GM23248 (cell line): ENCODE measurements at regions not wholly inside any gene's neighbourhood (a gene's known extent, or its start where the extent isn't known, plus 50 kb on each side); places are given as distances from the start of the nearest gene placed in this dataset.

ENCODE experiments used
- DNase-seq: peaks from one replicate; pipeline ENCODE4 v3.0.0-alpha.2; 2015
- H2AFZ ChIP-seq: fragments of 200-600 bp; sonication (generic); 2 replicates; pipeline ENCODE4 v1.6.1; 2016; ENCODE audit warnings: antibody characterized with exemption
- H3F3A ChIP-seq: fragments of 200-600 bp; sonication (generic); 2 replicates; pipeline ENCODE4 v1.6.1; 2016; ENCODE audit warnings: mild to moderate bottlenecking, antibody characterized with exemption, mixed run types; ENCODE audit not compliant: insufficient read depth
- H3K27ac ChIP-seq: fragments of 200-600 bp; sonication (generic); 2 replicates; pipeline ENCODE4 v1.5.1; 2016; ENCODE audit warnings: mild to moderate bottlenecking
- H3K27me3 ChIP-seq: fragments of 200-600 bp; sonication (generic); replicated peaks from 2 replicates; pipeline ENCODE4 v1.6.1; 2016; ENCODE audit warnings: mild to moderate bottlenecking; ENCODE audit not compliant: insufficient read depth
- H3K36me3 ChIP-seq: fragments of 200-600 bp; sonication (generic); 2 replicates; pipeline ENCODE4 v1.6.1; 2016; ENCODE audit warnings: low read depth, mild to moderate bottlenecking
- H3K4me1 ChIP-seq: fragments of 200-600 bp; sonication (generic); 2 replicates; pipeline ENCODE4 v1.6.1; 2016; ENCODE audit warnings: mild to moderate bottlenecking; ENCODE audit not compliant: insufficient read depth
- H3K4me2 ChIP-seq: fragments of 200-600 bp; sonication (generic); one replicate; pipeline ENCODE4 v1.6.1; 2016; ENCODE audit warnings: mild to moderate bottlenecking; ENCODE audit not compliant: unreplicated experiment
- H3K4me3 ChIP-seq: fragments of 200-600 bp; sonication (generic); 2 replicates; pipeline ENCODE4 v1.5.1; 2016; ENCODE audit warnings: mild to moderate bottlenecking
- H3K79me2 ChIP-seq: fragments of 200-600 bp; sonication (generic); 2 replicates; pipeline ENCODE4 v1.6.1; 2016; ENCODE audit warnings: mild to moderate bottlenecking; ENCODE audit not compliant: insufficient read depth
- H3K9ac ChIP-seq: fragments of 200-600 bp; sonication (generic); 2 replicates; pipeline ENCODE4 v1.6.1; 2016; ENCODE audit warnings: mild to moderate bottlenecking
- H3K9me2 ChIP-seq: fragments of 200-600 bp; sonication (generic); 2 replicates; pipeline ENCODE4 v1.6.1; 2016; ENCODE audit warnings: mixed run types, mild to moderate bottlenecking, moderate library complexity; ENCODE audit not compliant: insufficient read depth
- H3K9me3 ChIP-seq: fragments of 200-600 bp; sonication (generic); one replicate; pipeline ENCODE4 v1.6.1; 2017; ENCODE audit warnings: low read depth
- H4K20me1 ChIP-seq: fragments of 200-600 bp; sonication (generic); 2 replicates; pipeline ENCODE4 v1.6.0; 2016; ENCODE audit not compliant: insufficient read depth
- EZH2 ChIP-seq: fragments of 200-600 bp; sonication (generic); IDR thresholded peaks from 2 replicates; pipeline ENCODE4 v1.6.1; 2018; ENCODE audit warnings: antibody characterized with exemption, mild to moderate bottlenecking; ENCODE audit not compliant: insufficient read depth, poor library complexity, severe bottlenecking
- EZH2phosphoT487 ChIP-seq: fragments of 200-600 bp; sonication (generic); IDR thresholded peaks from 2 replicates; pipeline ENCODE4 v1.6.1; 2018; ENCODE audit warnings: antibody characterized with exemption, moderate library complexity, mild to moderate bottlenecking, low read depth; ENCODE audit not compliant: insufficient read depth
- WGBS, 2 experiments: methylation state at CpG; one replicate each; pipeline ENCODE4 v1.1.6; 2015 to 2017; ENCODE audit warnings: low lambda C conversion rate in 2 of 2, low coverage in 1 of 2; ENCODE audit errors: missing lambda C conversion rate in 2 of 2; 5-methylcytosine and 5-hydroxymethylcytosine counted together
- in situ Hi-C: fragments of 300-500 bp; cut with MboI; formaldehyde crosslinking; loops from 2 replicates; pipeline ENCODE4 v1.15.0; 2020

DNA sequence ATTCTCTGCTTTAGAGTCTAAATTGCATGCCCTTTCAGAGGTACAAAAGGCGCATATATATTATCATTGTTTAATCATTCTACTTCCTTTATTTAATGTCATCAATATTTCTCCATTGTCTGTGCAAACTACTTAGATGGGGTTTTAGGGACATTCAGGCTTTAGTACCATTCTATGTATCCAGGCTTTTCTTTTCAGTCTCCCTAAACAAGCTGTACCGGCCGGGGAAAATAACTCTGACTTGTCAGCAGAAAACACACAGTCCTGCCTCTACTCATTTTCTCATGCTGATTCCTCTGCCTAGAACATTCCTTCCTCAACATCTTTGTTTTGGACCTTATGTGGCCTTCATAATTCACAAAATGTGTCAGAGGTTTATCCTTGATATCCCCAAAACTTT lies 392.1 kb upstream of the DAB2 start:
- Histone ChIP-seq H3F3A (no peaks in the 10 kb centered on the region), H3K36me3 (no peaks in the 10 kb centered on the region), H3K4me1 (no peaks in the 10 kb centered on the region), H3K4me3 (no peak overlapping the region), H3K4me2 (no peak overlapping the region), H3K27ac (no peak overlapping the region), H3K79me2 (no peaks in the 10 kb centered on the region), H4K20me1 (no peaks in the 10 kb centered on the region), H3K27me3 (no peaks in the 10 kb centered on the region), H3K9ac (no peak overlapping the region), H2AFZ (no peak overlapping the region), H3K9me3 (no peaks in the 10 kb centered on the region), H3K9me2 (no peaks in the 10 kb centered on the region)
- 99% methylated on average over 3 of the region's 3 CpGs for WGBS, 2 experiments
- DNase-seq: no peak
- no peak for TF ChIP-seq EZH2
- no peak for TF ChIP-seq EZH2phosphoT487
- in situ Hi-C loops: no loop called here

DNA sequence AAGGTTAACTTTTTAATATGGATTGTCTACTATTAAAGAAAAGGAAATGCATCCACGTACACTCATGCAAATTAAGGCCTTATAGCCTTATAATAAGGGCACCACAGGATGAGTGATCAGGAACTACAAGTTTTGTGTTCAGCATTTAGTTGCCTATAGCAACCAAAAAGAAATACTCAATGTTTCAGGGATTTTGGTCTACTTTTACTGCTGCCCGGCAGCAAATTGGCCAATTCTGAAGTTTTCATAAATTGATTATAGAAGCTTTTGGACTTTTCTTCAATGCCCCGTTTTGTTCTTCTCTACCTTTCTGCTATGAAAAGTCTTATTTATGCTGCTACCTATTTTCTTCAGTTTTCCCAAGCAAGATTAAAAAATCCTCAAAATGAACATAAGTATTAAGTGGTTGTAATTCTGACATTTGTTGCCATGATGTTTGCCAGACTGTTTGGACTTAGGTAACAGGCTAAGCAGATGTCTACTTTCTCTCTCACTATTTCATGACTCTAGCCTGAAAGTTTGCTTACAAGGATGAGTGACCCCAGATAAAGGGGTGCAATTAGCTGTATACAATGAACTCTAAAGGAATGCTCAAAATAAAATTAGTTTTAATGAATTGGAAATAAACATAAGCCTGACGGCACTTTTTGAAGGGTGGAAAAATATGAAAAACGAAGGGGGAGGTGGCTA lies 391.5 kb upstream of the DAB2 start:
- WGBS, 2 experiments: 45 to 49% methylated on average over 5 of the region's 5 CpGs
- Histone ChIP-seq H3K9ac (no peak overlapping the region), H3K4me2 (no peak overlapping the region), H3F3A (no peaks in the 10 kb centered on the region), H3K79me2 (no peaks in the 10 kb centered on the region), H3K4me3 (no peak overlapping the region), H3K9me3 (no peaks in the 10 kb centered on the region), H3K27ac (no peak overlapping the region), H3K27me3 (no peaks in the 10 kb centered on the region), H3K4me1 (no peaks in the 10 kb centered on the region), H2AFZ (no peak overlapping the region), H4K20me1 (no peaks in the 10 kb centered on the region), H3K9me2 (no peaks in the 10 kb centered on the region), H3K36me3 (no peaks in the 10 kb centered on the region)
- in situ Hi-C loops: no loop called here
- DNase-seq: no peak
- no peak for TF ChIP-seq EZH2phosphoT487
- TF ChIP-seq EZH2: no peak

DNA sequence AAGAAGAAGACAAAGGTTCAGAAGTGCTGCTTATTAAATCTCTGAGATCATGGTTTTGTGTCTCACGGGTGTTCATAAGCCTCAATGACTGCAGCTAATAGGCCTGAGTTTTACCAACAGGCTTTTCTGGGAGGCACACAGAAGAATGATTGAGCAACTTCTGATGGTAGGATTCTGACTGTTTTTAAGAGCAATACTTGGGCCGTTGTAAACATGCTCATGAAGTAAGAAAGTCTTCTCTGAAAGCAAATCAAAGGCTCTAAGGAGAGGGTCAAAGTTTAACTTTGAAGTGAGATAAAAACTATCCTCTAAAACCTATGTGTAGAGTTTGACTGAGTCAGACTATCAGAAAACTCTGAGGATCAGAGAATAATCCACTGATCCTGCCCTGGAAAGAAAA lies 390.9 kb upstream of the DAB2 start:
- H3K27me3 ChIP-seq: no peaks in the 10 kb centered on the region
- no peak overlapping the region for H3K9ac ChIP-seq
- H3F3A ChIP-seq: no peaks in the 10 kb centered on the region
- H4K20me1 ChIP-seq: no peaks in the 10 kb centered on the region
- in situ Hi-C loops: no loop called here
- no peak overlapping the region for H2AFZ ChIP-seq
- H3K27ac ChIP-seq: no peak overlapping the region
- no peaks in the 10 kb centered on the region for H3K4me1 ChIP-seq
- H3K9me2 ChIP-seq: no peaks in the 10 kb centered on the region
- DNase-seq: no peak
- H3K79me2 ChIP-seq: no peaks in the 10 kb centered on the region
- TF ChIP-seq EZH2: no peak
- TF ChIP-seq EZH2phosphoT487: no peak
- H3K4me2 ChIP-seq: no peak overlapping the region
- no peak overlapping the region for H3K4me3 ChIP-seq
- WGBS, 2 experiments: 5 to 16% methylated on average over 2 of the region's 2 CpGs
- no peaks in the 10 kb centered on the region for H3K36me3 ChIP-seq
- H3K9me3 ChIP-seq: no peaks in the 10 kb centered on the region

DNA sequence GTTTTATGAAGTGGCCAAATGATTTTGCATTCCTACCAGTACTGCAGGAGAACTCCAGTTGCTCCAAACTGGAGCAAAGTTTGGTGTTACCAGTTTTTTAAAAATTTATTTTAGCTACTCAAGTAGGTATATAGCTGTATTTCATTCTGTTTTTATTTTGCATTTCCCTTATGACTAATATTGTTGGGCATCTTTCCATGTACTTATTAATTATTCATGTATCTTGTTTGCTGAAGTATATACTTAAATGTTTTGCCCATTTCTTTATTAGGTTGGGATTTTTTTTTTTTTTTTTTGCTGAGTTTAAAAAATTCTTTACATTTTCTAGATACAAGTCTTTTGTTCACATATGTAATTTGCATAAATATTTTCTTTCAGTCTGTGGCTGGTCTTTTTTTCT lies 386.6 kb upstream of the DAB2 start:
- Histone ChIP-seq H3K36me3 (no peaks in the 10 kb centered on the region), H3K27ac (no peak overlapping the region), H3K9me3 (no peaks in the 10 kb centered on the region), H3K27me3 (no peaks in the 10 kb centered on the region), H3K4me3 (no peak overlapping the region), H2AFZ (no peak overlapping the region), H3K9me2 (no peaks in the 10 kb centered on the region), H3K9ac (no peak overlapping the region), H3F3A (no peaks in the 10 kb centered on the region), H3K79me2 (no peaks in the 10 kb centered on the region), H3K4me1 (no peaks in the 10 kb centered on the region), H3K4me2 (no peak overlapping the region), H4K20me1 (no peaks in the 10 kb centered on the region)
- DNase-seq: no peak
- TF ChIP-seq EZH2 (no peak), EZH2phosphoT487 (no peak)
- in situ Hi-C loops: no loop called here

DNA sequence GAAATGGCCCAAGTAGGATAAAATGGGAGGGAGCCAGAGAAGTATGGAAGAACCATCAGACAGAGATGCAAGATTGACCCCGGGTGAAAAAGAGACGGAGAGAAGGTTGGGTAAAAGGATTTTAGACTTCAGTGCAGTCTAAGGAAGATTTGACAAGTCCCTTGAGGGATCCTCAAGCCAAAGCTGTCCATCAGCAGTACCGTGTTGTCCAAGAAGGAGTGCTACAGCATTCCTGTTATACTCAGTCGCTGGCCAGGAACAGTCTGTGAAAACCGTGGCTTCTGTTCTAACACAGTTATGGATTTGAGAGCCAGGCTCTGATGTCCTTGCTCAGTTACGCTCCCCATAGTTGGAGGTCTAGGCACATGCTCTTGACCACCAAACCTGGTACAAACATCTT lies 383.9 kb upstream of the DAB2 start:
- Histone ChIP-seq H3K36me3 (no peaks in the 10 kb centered on the region), H3F3A (no peaks in the 10 kb centered on the region), H3K9me3 (no peaks in the 10 kb centered on the region), H3K4me3 (no peak overlapping the region), H3K27me3 (no peaks in the 10 kb centered on the region), H4K20me1 (no peaks in the 10 kb centered on the region), H3K9me2 (no peaks in the 10 kb centered on the region), H3K79me2 (no peaks in the 10 kb centered on the region), H3K4me1 (no peaks in the 10 kb centered on the region), H3K27ac (no peak overlapping the region), H3K9ac (no peak overlapping the region), H3K4me2 (no peak overlapping the region), H2AFZ (no peak overlapping the region)
- DNase-seq: no peak
- WGBS, 2 experiments: 23 to 25% methylated on average over 6 of the region's 6 CpGs
- no peak for TF ChIP-seq EZH2phosphoT487
- TF ChIP-seq EZH2: no peak
- in situ Hi-C loops: no loop called here
